Ishikawa (cell line): ENCODE measurements at regions not wholly inside any gene's neighbourhood (a gene's known extent, or its start where the extent isn't known, plus 50 kb on each side); places are given as distances from the start of the nearest gene placed in this dataset.

Experiments used
- CEBPB ChIP-seq: IDR thresholded peaks from 2 replicates; pipeline ENCODE4 v1.6.1; 2012
- CREB1 ChIP-seq: IDR thresholded peaks from 2 replicates; pipeline ENCODE4 v1.6.1; 2012; ENCODE audit warnings: low read depth
- EGR1 ChIP-seq: IDR thresholded peaks from 2 replicates; pipeline ENCODE4 v1.6.1; 2012
- EP300 ChIP-seq: IDR thresholded peaks from 2 replicates; pipeline ENCODE4 v1.6.1; 2012; ENCODE audit warnings: borderline replicate concordance
- FOXM1 ChIP-seq: IDR thresholded peaks from 2 replicates; pipeline ENCODE4 v1.6.1; 2012; ENCODE audit warnings: low read depth, borderline replicate concordance
- MAX ChIP-seq: IDR thresholded peaks from 2 replicates; pipeline ENCODE4 v1.6.1; 2012
- NFIC ChIP-seq: IDR thresholded peaks from 2 replicates; pipeline ENCODE4 v1.6.1; 2012
- RAD21 ChIP-seq: IDR thresholded peaks from 2 replicates; pipeline ENCODE4 v1.6.1; 2012; ENCODE audit warnings: low read depth
- REST ChIP-seq: IDR thresholded peaks from 2 replicates; pipeline ENCODE4 v1.6.1; 2012; ENCODE audit warnings: low read depth, mild to moderate bottlenecking
- TAF1 ChIP-seq: IDR thresholded peaks from 2 replicates; pipeline ENCODE4 v1.6.1; 2012; ENCODE audit warnings: low read depth, mild to moderate bottlenecking
- TCF12 ChIP-seq: IDR thresholded peaks from 2 replicates; pipeline ENCODE4 v1.6.1; 2012; ENCODE audit warnings: low read depth
- TEAD4 ChIP-seq: IDR thresholded peaks from 2 replicates; pipeline ENCODE4 v1.6.1; 2012
- USF1 ChIP-seq: IDR thresholded peaks from 2 replicates; pipeline ENCODE4 v1.6.1; 2012
- YY1 ChIP-seq: IDR thresholded peaks from 2 replicates; pipeline ENCODE4 v1.6.1; 2012; ENCODE audit warnings: low read depth
- ZBTB7A ChIP-seq: IDR thresholded peaks from 2 replicates; pipeline ENCODE4 v1.6.1; 2012; ENCODE audit warnings: low read depth

- TF ChIP-seq CREB1 (no peak), TAF1 (no peak), TCF12 (no peak), FOXM1 (no peak), ZBTB7A (no peak), NFIC (no peak), EGR1 (no peak), RAD21 (no peak)
Observed at GRCh38 chr22:48780597-48781277, 1046.9 kb downstream of the BRD1 start.

GRCh38 chr22:48779661-48780596 lies 1047.7 kb downstream of the BRD1 start:
- TF ChIP-seq FOXM1 (no peak), EGR1 (no peak), TEAD4 (no peak), REST (no peak), TCF12 (no peak), USF1 (no peak), TAF1 (no peak), CEBPB (no peak), MAX (no peak), RAD21 (no peak), YY1 (no peak), NFIC (no peak), CREB1 (no peak), EP300 (no peak), ZBTB7A (no peak)

GRCh38 chr22:48779211-48779643 lies 1048.4 kb downstream of the BRD1 start:
- TF ChIP-seq USF1: no peak
- TF ChIP-seq EP300: no peak
- no peak for TF ChIP-seq TAF1
- TF ChIP-seq REST: no peak

GRCh38 chr22:48778308-48779195 lies 1049.1 kb downstream of the BRD1 start:
- TF ChIP-seq CREB1: no peak
- no peak for TF ChIP-seq CEBPB
- no peak for TF ChIP-seq TAF1
- no peak for TF ChIP-seq FOXM1
- TF ChIP-seq REST: no peak
- TF ChIP-seq EGR1: no peak
- no peak for TF ChIP-seq MAX
- no peak for TF ChIP-seq EP300
